Calu3 (cell line): ENCODE measurements at regions not wholly inside any gene's neighbourhood (a gene's known extent, or its start where the extent isn't known, plus 50 kb on each side); places are given as distances from the start of the nearest gene placed in this dataset.

Source experiments
- BruUV-seq: library from RNA; stranded (reverse); fragments of 400-500 nt; replicated peaks from 2 replicates; lab custom pipeline; 2021; lab: Mats Ljungman, UMichigan
- CTCF ChIA-PET: fragments of 300-600 bp; sonication (Branson Sonifier 250); formaldehyde crosslinking; loops from one replicate; lab custom pipeline; 2022; ENCODE audit warnings: antibody characterized with exemption; lab: Charles Lee
- DNase-seq: peaks from one replicate; pipeline ENCODE4 v3.0.0; 2022
- H3K27ac Mint-ChIP-seq: one replicate; pipeline ENCODE4 v1.8.0; 2022; ENCODE audit warnings: mixed read lengths; ENCODE audit not compliant: unreplicated experiment
- H3K27me3 Mint-ChIP-seq: one replicate; pipeline ENCODE4 v1.8.0; 2022; ENCODE audit warnings: mixed read lengths; ENCODE audit not compliant: unreplicated experiment
- H3K36me3 Mint-ChIP-seq: one replicate; pipeline ENCODE4 v1.8.0; 2022; ENCODE audit warnings: mild to moderate bottlenecking, moderate library complexity, mixed read lengths; ENCODE audit not compliant: insufficient read depth, unreplicated experiment
- H3K4me1 Mint-ChIP-seq: one replicate; pipeline ENCODE4 v1.8.0; 2022; ENCODE audit warnings: mild to moderate bottlenecking, low read depth, mixed read lengths; ENCODE audit not compliant: unreplicated experiment
- H3K4me3 Mint-ChIP-seq: one replicate; pipeline ENCODE4 v1.8.0; 2022; ENCODE audit warnings: mild to moderate bottlenecking, low read depth, moderate library complexity, mixed read lengths; ENCODE audit not compliant: unreplicated experiment
- H3K9me3 Mint-ChIP-seq: one replicate; pipeline ENCODE4 v1.8.0; 2022; ENCODE audit warnings: low read depth, mixed read lengths; ENCODE audit not compliant: unreplicated experiment
- intact Hi-C: fragments of 100-400 bp; cut with micrococcal nuclease; formaldehyde crosslinking; loops from one replicate; pipeline ENCODE4 v1.10.0; 2022; ENCODE audit not compliant: unreplicated experiment
- TF ChIP-seq, protein P1 (sequence below): fragments of 200-600 bp; IDR thresholded peaks from one replicate; pipeline ENCODE4 v1.8.0; 2022; ENCODE audit warnings: antibody characterized with exemption; ENCODE audit not compliant: unreplicated experiment

DNA sequence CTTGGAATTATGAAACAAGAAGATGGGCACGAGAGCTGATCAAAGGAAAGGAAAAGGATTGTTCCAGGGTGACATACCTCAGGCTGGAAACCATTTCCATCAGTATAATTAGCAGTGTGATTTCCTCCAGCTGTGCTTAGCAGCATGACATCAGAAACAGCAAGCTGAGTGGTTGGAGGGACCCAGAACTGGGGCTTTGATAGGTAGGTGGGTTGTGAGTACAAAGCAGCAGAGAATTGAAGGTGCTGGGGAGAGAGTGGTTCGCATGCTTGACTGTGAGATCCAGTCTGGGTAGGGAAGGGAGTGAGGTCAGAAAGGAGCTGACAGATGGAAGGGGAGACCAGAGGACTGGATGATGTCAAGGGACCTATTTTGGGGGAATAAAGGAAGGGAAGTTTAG, 90.4 kb downstream of the CD164 start:
- Mint-ChIP-seq H3K36me3 (peaks cover 6% of the 10 kb centered on the region), H3K4me3 (no peak overlapping the region), H3K27me3 (peaks cover 16% of the 10 kb centered on the region), H3K4me1 (peaks cover 47% of the 10 kb centered on the region), H3K27ac (no peak overlapping the region), H3K9me3 (no peaks in the 10 kb centered on the region)
- TF ChIP-seq, protein P1, sequence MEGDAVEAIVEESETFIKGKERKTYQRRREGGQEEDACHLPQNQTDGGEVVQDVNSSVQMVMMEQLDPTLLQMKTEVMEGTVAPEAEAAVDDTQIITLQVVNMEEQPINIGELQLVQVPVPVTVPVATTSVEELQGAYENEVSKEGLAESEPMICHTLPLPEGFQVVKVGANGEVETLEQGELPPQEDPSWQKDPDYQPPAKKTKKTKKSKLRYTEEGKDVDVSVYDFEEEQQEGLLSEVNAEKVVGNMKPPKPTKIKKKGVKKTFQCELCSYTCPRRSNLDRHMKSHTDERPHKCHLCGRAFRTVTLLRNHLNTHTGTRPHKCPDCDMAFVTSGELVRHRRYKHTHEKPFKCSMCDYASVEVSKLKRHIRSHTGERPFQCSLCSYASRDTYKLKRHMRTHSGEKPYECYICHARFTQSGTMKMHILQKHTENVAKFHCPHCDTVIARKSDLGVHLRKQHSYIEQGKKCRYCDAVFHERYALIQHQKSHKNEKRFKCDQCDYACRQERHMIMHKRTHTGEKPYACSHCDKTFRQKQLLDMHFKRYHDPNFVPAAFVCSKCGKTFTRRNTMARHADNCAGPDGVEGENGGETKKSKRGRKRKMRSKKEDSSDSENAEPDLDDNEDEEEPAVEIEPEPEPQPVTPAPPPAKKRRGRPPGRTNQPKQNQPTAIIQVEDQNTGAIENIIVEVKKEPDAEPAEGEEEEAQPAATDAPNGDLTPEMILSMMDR, result no peak
- CTCF ChIA-PET, result interaction anchor here (1.1 kb wide), 1 partner anchor 26 kb away, joined by 3 read pairs; no protein-coding TSS in a partner anchor
- intact Hi-C loops, result no loop called here
- no peak for DNase-seq
- no TSS peak for BruUV-seq

DNA sequence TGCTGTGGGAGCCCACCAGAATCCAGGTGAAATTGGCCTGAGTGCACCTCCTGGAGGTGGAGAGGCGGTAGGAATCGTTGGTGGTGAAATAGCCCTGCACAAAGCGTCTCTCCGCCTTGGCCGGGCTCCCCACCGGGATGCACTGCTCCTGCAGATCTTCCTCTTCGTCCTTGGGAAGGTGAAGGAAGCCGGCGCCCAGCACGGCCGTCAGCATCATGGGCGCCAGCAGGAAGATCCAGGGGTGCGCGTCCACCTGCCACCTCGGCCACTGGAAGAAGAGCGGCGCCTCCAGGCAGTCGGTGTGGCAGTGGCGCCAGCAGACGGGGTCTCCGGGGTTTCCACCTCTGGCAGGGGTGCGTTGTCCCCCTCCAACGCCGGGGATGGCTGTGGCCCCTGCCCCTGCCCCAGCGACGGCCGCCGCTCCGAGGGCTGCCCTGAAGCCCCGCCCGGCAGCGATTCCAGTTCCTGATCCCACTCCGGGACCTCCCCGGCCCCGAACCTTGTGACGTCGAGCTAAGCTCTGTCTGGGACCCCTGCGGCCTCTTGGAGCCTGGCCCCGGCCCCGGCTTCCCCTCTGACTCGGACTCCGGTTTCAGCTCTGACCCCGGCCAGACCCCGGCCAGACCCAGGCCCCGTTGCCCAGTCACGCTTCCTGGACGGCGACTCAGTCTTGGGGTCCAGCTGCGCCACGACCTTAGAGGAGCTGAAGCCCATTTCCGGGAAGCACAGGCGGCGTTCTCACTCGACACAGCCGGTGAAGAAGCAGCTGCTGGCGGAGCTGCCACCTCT, 91.9 kb downstream of the CD164 start:
- intact Hi-C loops, result no loop called here
- no TSS peak for BruUV-seq
- H3K27ac Mint-ChIP-seq, result no peak overlapping the region
- H3K27me3 Mint-ChIP-seq, result peaks cover 16% of the 10 kb centered on the region
- no peaks in the 10 kb centered on the region for H3K9me3 Mint-ChIP-seq
- CTCF ChIA-PET, result interaction anchor here (0.6 kb wide), 1 partner anchor 1931 kb away, joined by 4 read pairs; no protein-coding TSS in a partner anchor
- TF ChIP-seq, protein P1, result no peak
- no peak overlapping the region for H3K4me3 Mint-ChIP-seq
- H3K36me3 Mint-ChIP-seq, result peaks cover 6% of the 10 kb centered on the region
- peaks cover 37% of the 10 kb centered on the region for H3K4me1 Mint-ChIP-seq
- no peak for DNase-seq

DNA sequence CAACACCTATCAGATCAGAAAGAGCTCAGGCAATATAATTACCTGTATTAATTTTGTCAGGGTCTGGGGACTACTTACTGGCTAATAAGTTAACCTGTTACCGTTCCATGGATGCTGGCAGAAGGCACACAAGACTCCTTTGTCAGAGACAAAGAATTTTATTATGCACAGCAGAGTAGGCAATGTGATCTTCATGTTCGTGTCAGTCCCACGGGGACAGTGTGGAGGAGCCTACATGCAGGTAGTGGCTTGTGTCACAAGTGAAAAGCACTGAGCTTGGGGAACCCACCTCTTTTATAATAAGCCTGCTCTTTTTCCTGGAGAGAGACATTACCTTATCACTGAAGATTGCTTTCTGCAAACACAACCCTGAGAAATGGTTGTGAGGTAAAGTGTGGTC, 96.9 kb downstream of the CD164 start:
- CTCF ChIA-PET, result no interaction called here
- intact Hi-C loops, result no loop called here
- BruUV-seq, result no TSS peak
- Mint-ChIP-seq H3K27ac (no peak overlapping the region), H3K27me3 (peaks cover 16% of the 10 kb centered on the region), H3K9me3 (no peaks in the 10 kb centered on the region), H3K36me3 (no peaks in the 10 kb centered on the region), H3K4me1 (no peaks in the 10 kb centered on the region), H3K4me3 (no peak overlapping the region)
- TF ChIP-seq, protein P1, result no peak
- no peak for DNase-seq

DNA sequence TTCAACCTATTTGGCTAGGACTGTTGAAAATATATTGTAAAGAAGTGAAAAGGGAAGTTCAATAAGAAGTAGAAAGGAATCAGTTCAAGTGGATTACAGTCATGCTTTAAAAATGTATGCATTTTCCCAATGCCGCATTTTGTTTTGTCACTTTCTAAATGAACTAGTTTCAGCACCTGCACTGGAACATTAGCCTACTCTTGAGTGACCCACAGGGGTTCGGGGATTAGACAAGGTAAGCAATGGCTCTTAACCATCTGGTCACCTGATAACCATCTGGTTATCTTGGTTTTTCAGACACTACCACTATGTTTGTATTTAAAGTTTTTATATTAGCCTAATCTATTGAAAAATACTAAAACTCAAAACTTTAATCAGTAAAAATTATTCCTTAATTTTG, 97.6 kb downstream of the CD164 start:
- no peaks in the 10 kb centered on the region for H3K4me1 Mint-ChIP-seq
- CTCF ChIA-PET, result no interaction called here

More for the DNA sequence above, 97.6 kb downstream of the CD164 start:
- Mint-ChIP-seq H3K4me3 (no peak overlapping the region), H3K36me3 (no peaks in the 10 kb centered on the region), H3K27ac (no peak overlapping the region), H3K27me3 (peaks cover 16% of the 10 kb centered on the region), H3K9me3 (no peaks in the 10 kb centered on the region)
- TF ChIP-seq, protein P1, result no peak
- BruUV-seq, result no TSS peak
- intact Hi-C loops, result no loop called here
- no peak for DNase-seq
